ENCODE measurements at regions not wholly inside any gene's neighbourhood (a gene's known extent, or its start where the extent isn't known, plus 50 kb on each side); places are given as distances from the start of the nearest gene placed in this dataset.

GRCh38 chr5:66322786-66323528 lies 178.9 kb downstream of the SREK1 start:
- TF ChIP-seq CTCF (IDR thresholded peaks at IDR 0.05; ENCODE audit: low read length) = no peak
- no peak for TF ChIP-seq EZH2 (IDR thresholded peaks at IDR 0.05; ENCODE audit: borderline replicate concordance, low read length)
